Stimulated activated CD4-positive, alpha-beta T cell treated with anti-CD3 and anti-CD28 coated beads, Interleukin-12 subunit alpha, Interleukin-12 subunit beta, amount 100 ng/mL, for 48 hours (primary cell): ENCODE measurements at regions not wholly inside any gene's neighbourhood (a gene's known extent, or its start where the extent isn't known, plus 50 kb on each side); places are given as distances from the start of the nearest gene placed in this dataset.
"Not testable (repeated sequence)": the region's sequence is repeated elsewhere in the genome, so short reads cannot be mapped to it uniquely, and the experiment has no call there.

ENCODE experiments used
- DNase-seq, 3 donors: peaks; one replicate each; pipeline ENCODE4 v3.0.0-alpha.2; 2020; ENCODE audit warnings: low read depth in 2 of 3, low spot score in 1 of 3

GRCh38 chr7:120131096-120131839 is 141.7 kb upstream of the KCND2 start:
- DNase-seq = no peak

- DNase-seq = no peak
Measured at GRCh38 chr7:120138497-120138896, 134.5 kb upstream of the KCND2 start.

GRCh38 chr7:120156476-120156875 is 116.5 kb upstream of the KCND2 start:
- no peak for DNase-seq

- DNase-seq = no peak
Measured at GRCh38 chr7:120160166-120160565, 112.8 kb upstream of the KCND2 start.

GRCh38 chr7:120163449-120163848 is 109.5 kb upstream of the KCND2 start:
- DNase-seq = no peak

GRCh38 chr7:120165227-120165626 is 107.7 kb upstream of the KCND2 start:
- no peak for DNase-seq

GRCh38 chr7:120168066-120168465 is 104.9 kb upstream of the KCND2 start:
- DNase-seq = no peak

GRCh38 chr7:120169996-120170783 is 102.8 kb upstream of the KCND2 start:
- no peak for DNase-seq

- no peak for DNase-seq
Measured at GRCh38 chr7:120170834-120171233, 102.1 kb upstream of the KCND2 start.

- no peak for DNase-seq
Measured at GRCh38 chr7:120171406-120171805, 101.6 kb upstream of the KCND2 start.

- DNase-seq = no peak
Measured at GRCh38 chr7:120180221-120180620, 92.8 kb upstream of the KCND2 start.

- no peak for DNase-seq
Measured at GRCh38 chr7:120181499-120181898, 91.5 kb upstream of the KCND2 start.

- no peak for DNase-seq
Measured at GRCh38 chr7:120184866-120185265, 88.1 kb upstream of the KCND2 start.

GRCh38 chr7:120185940-120186682 is 86.9 kb upstream of the KCND2 start:
- DNase-seq = no peak

GRCh38 chr7:120186688-120187087 is 86.3 kb upstream of the KCND2 start:
- DNase-seq = no peak

GRCh38 chr7:120189623-120190022 is 83.4 kb upstream of the KCND2 start:
- DNase-seq = no peak

GRCh38 chr7:120190109-120190508 is 82.9 kb upstream of the KCND2 start:
- no peak for DNase-seq

GRCh38 chr7:120190566-120190965 is 82.4 kb upstream of the KCND2 start:
- no peak for DNase-seq

- DNase-seq = not testable (repeated sequence)
Measured at GRCh38 chr7:120191423-120191822, 81.6 kb upstream of the KCND2 start.

- DNase-seq = no peak
Measured at GRCh38 chr7:120201290-120201689, 71.7 kb upstream of the KCND2 start.

GRCh38 chr7:120205101-120205500 is 67.9 kb upstream of the KCND2 start:
- DNase-seq = no peak

- DNase-seq = no peak
Measured at GRCh38 chr7:120207037-120207436, 65.9 kb upstream of the KCND2 start.
